H1 (cell line): ENCODE measurements at regions not wholly inside any gene's neighbourhood (a gene's known extent, or its start where the extent isn't known, plus 50 kb on each side); places are given as distances from the start of the nearest gene placed in this dataset.

ENCODE experiments used
- CTCF ChIA-PET: fragments of 300-600 bp; sonication (Branson Sonifier 250); formaldehyde crosslinking; loops from one replicate; lab custom pipeline; 2021; ENCODE audit not compliant: partially characterized antibody; lab: Charles Lee
- POLR2A ChIA-PET: fragments of 300-600 bp; sonication (Branson Sonifier 250); formaldehyde crosslinking; loops from one replicate; lab custom pipeline; 2021; ENCODE audit warnings: inconsistent platforms; ENCODE audit not compliant: partially characterized antibody; lab: Charles Lee
- DNase-seq, 2 experiments: peaks; one replicate each; pipeline versions ENCODE4 v3.0.0 to v3.0.0-alpha.2; 2010 to 2022; ENCODE audit warnings: low spot score in 2 of 2, low read depth in 1 of 2, mixed read lengths in 1 of 2
- FAIRE-seq: peaks from 2 replicates; lab custom pipeline; 2011; peaks lifted over from hg19 to GRCh38; lab: Jason Lieb, UNC
- H2AFZ ChIP-seq: 2 replicates; pipeline ENCODE4 v1.8.1; 2012; ENCODE audit warnings: low read length, inconsistent platforms
- H2AK5ac ChIP-seq: 2 replicates; pipeline ENCODE4 v1.6.1; 2013; ENCODE audit warnings: low read depth, low read length
- H2BK120ac ChIP-seq: replicated peaks from 2 replicates; pipeline ENCODE3; 2013; ENCODE audit warnings: low read depth, low read length, inconsistent platforms
- H2BK12ac ChIP-seq: 2 replicates; pipeline ENCODE4 v1.6.1; 2013; ENCODE audit warnings: low read depth, low read length
- H2BK15ac ChIP-seq: 2 replicates; pipeline ENCODE4 v1.6.1; 2013; ENCODE audit warnings: low read length
- H2BK20ac ChIP-seq: 2 replicates; pipeline ENCODE4 v1.6.1; 2013; ENCODE audit warnings: low read length
- H2BK5ac ChIP-seq: 2 replicates; pipeline ENCODE4 v1.6.1; 2013; ENCODE audit warnings: low read depth, low read length
- H3K14ac ChIP-seq: 2 replicates; pipeline ENCODE4 v1.6.1; 2013; ENCODE audit warnings: inconsistent platforms; ENCODE audit not compliant: insufficient read length
- H3K18ac ChIP-seq: 2 replicates; pipeline ENCODE4 v1.6.1; 2013; ENCODE audit warnings: low read length; ENCODE audit errors: extremely low read depth
- H3K23ac ChIP-seq: 2 replicates; pipeline ENCODE4 v1.6.1; 2013; ENCODE audit warnings: inconsistent platforms; ENCODE audit not compliant: insufficient read length
- H3K23me2 ChIP-seq: 2 replicates; pipeline ENCODE4 v1.6.1; 2013; ENCODE audit warnings: low read depth, low read length
- H3K27ac ChIP-seq: 2 replicates; pipeline ENCODE4 v1.6.1; 2011; ENCODE audit warnings: low read depth, low read length, inconsistent platforms
- H3K27me3 ChIP-seq, 4 experiments: replicated peaks in 1 of 4; 1 replicate in 1 of 4; 2 replicates in 3 of 4; pipeline versions ENCODE4 v1.6.1 to v1.8.1; 2011 to 2013; ENCODE audit warnings: low read length in 3 of 4, mild to moderate bottlenecking in 3 of 4, inconsistent platforms in 2 of 4, mixed read lengths in 2 of 4, moderate library complexity in 1 of 4; ENCODE audit not compliant: control insufficient read depth in 3 of 4, insufficient read depth in 3 of 4; ENCODE audit errors: extremely low read depth in 1 of 4
- H3K36me3 ChIP-seq, 4 experiments: 2 replicates each; pipeline versions ENCODE4 v1.6.1 to v1.8.1; 2011 to 2013; ENCODE audit warnings: mild to moderate bottlenecking in 4 of 4, low read length in 3 of 4, moderate library complexity in 2 of 4, control low read depth in 1 of 4, inconsistent platforms in 1 of 4; ENCODE audit not compliant: insufficient read depth in 4 of 4, control insufficient read depth in 2 of 4
- H3K4ac ChIP-seq: replicated peaks from 2 replicates; pipeline ENCODE3; 2013; ENCODE audit warnings: low read length, low read depth, mixed read lengths, inconsistent platforms; ENCODE audit not compliant: insufficient read length
- H3K4me1 ChIP-seq, 4 experiments: replicated peaks in 1 of 4; 1 replicate in 1 of 4; 2 replicates in 3 of 4; pipeline versions ENCODE4 v1.6.1 to v1.8.1; 2011 to 2013; ENCODE audit warnings: low read length in 3 of 4, inconsistent platforms in 2 of 4, mixed read lengths in 1 of 4; ENCODE audit not compliant: insufficient read depth in 4 of 4, control insufficient read depth in 3 of 4
- H3K4me2 ChIP-seq, 2 experiments: 2 replicates each; pipeline versions ENCODE4 v1.6.1 to v1.8.1; 2011 to 2013; ENCODE audit warnings: low read depth in 2 of 2, low read length in 2 of 2, control low read depth in 1 of 2, inconsistent platforms in 1 of 2, mild to moderate bottlenecking in 1 of 2; ENCODE audit not compliant: insufficient read depth in 1 of 2
- H3K4me3 ChIP-seq, 4 experiments: fragments of 200-600, 300-600 bp in 1 of 4; sonication (generic), shearing (Covaris generic), sonication (Bioruptor Twin) in 1 of 4; 2 replicates each; pipeline versions ENCODE4 v1.5.1 to v1.8.1; 2011 to 2016; ENCODE audit warnings: low read length in 4 of 4, low read depth in 3 of 4, control low read depth in 2 of 4, inconsistent platforms in 2 of 4, mild to moderate bottlenecking in 2 of 4, mixed read lengths in 1 of 4, moderate library complexity in 1 of 4; ENCODE audit not compliant: insufficient read depth in 2 of 4; ENCODE audit errors: extremely low read depth in 1 of 4
- H3K56ac ChIP-seq: replicated peaks from 2 replicates; pipeline ENCODE3; 2013; ENCODE audit warnings: low read depth, mild to moderate bottlenecking, mixed read lengths, low read length, inconsistent platforms; ENCODE audit not compliant: insufficient read length
- H3K79me1 ChIP-seq: 2 replicates; pipeline ENCODE4 v1.6.1; 2013; ENCODE audit warnings: low read depth, low read length, control low read depth
- H3K79me2 ChIP-seq, 2 experiments: 2 replicates each; pipeline versions ENCODE4 v1.6.1 to v1.8.1; 2012 to 2013; ENCODE audit warnings: low read length in 2 of 2, mild to moderate bottlenecking in 2 of 2, inconsistent platforms in 1 of 2; ENCODE audit not compliant: insufficient read depth in 2 of 2, control insufficient read depth in 1 of 2
- H3K9ac ChIP-seq, 4 experiments: replicated peaks in 1 of 4; 1 replicate in 1 of 4; 2 replicates in 3 of 4; pipeline versions ENCODE4 v1.6.1 to v1.8.1; 2011 to 2013; ENCODE audit warnings: low read depth in 3 of 4, low read length in 3 of 4, control low read depth in 2 of 4, mild to moderate bottlenecking in 2 of 4, moderate library complexity in 2 of 4, inconsistent platforms in 1 of 4; ENCODE audit errors: extremely low read depth in 1 of 4
- H3K9me3 ChIP-seq, 2 experiments: 2 replicates each; pipeline versions ENCODE4 v1.6.1 to v1.8.1; 2012 to 2013; ENCODE audit warnings: mild to moderate bottlenecking in 2 of 2, moderate library complexity in 2 of 2, control low read depth in 1 of 2, inconsistent platforms in 1 of 2, low read depth in 1 of 2, low read length in 1 of 2, mixed read lengths in 1 of 2; ENCODE audit not compliant: insufficient read depth in 2 of 2
- H4K20me1 ChIP-seq, 2 experiments: replicated peaks in 1 of 2; 2 replicates each; pipeline versions ENCODE3 to v1.8.1; 2011 to 2013; ENCODE audit warnings: inconsistent platforms in 2 of 2, low read length in 2 of 2, mild to moderate bottlenecking in 1 of 2; ENCODE audit not compliant: insufficient read depth in 2 of 2, control insufficient read depth in 1 of 2
- H4K5ac ChIP-seq: 2 replicates; pipeline ENCODE4 v1.6.1; 2013; ENCODE audit warnings: low read length, low read depth, mixed read lengths, inconsistent platforms; ENCODE audit not compliant: insufficient read length
- H4K8ac ChIP-seq: 2 replicates; pipeline ENCODE4 v1.8.0; 2013; ENCODE audit warnings: mild to moderate bottlenecking, moderate library complexity, low read length, inconsistent platforms; ENCODE audit not compliant: insufficient read depth; ENCODE audit errors: extremely low read depth
- H4K91ac ChIP-seq: replicated peaks from 2 replicates; pipeline ENCODE3; 2013; ENCODE audit warnings: low read length, mixed read lengths, inconsistent platforms; ENCODE audit not compliant: insufficient read length
- BACH1 ChIP-seq: IDR thresholded peaks from 2 replicates; pipeline ENCODE4 v1.6.1; 2012; ENCODE audit warnings: low read length, improper control_type of control experiment
- CHD2 ChIP-seq: IDR thresholded peaks from 2 replicates; pipeline ENCODE4 v1.6.1; 2012; ENCODE audit warnings: low read length, improper control_type of control experiment
- CTCF ChIP-seq, 3 experiments: IDR thresholded peaks; 1 replicate in 2 of 3; 2 replicates in 1 of 3; pipeline versions ENCODE4 v1.5.1 to v1.6.1; 2011; ENCODE audit warnings: low read length in 3 of 3, mild to moderate bottlenecking in 3 of 3, inconsistent platforms in 2 of 3, low read depth in 1 of 3, moderate library complexity in 1 of 3; ENCODE audit not compliant: insufficient read depth in 1 of 3; ENCODE audit errors: control extremely low read depth in 1 of 3
- MAFK ChIP-seq: IDR thresholded peaks from 2 replicates; pipeline ENCODE4 v1.6.1; 2012; ENCODE audit warnings: low read depth, mild to moderate bottlenecking, improper control_type of control experiment, low read length
- NRF1 ChIP-seq: IDR thresholded peaks from 2 replicates; pipeline ENCODE4 v1.6.1; 2011; ENCODE audit warnings: mild to moderate bottlenecking, low read depth, low read length, improper control_type of control experiment
- POU5F1 ChIP-seq: IDR thresholded peaks from 2 replicates; pipeline ENCODE4 v1.6.1; 2011; ENCODE audit warnings: low read depth, mild to moderate bottlenecking, low read length, moderate library complexity
- RBBP5 ChIP-seq: IDR thresholded peaks from 2 replicates; pipeline ENCODE4 v1.7.1; 2012; ENCODE audit warnings: low read depth, mild to moderate bottlenecking, inconsistent platforms, low read length, moderate library complexity, borderline replicate concordance
- SIN3A ChIP-seq, 2 experiments: IDR thresholded peaks in 1 of 2; conservative IDR thresholded peaks in 1 of 2; 2 replicates each; pipeline ENCODE4 v1.6.1; 2011 to 2012; ENCODE audit warnings: low read length in 2 of 2, improper control_type of control experiment in 1 of 2, low read depth in 1 of 2, mild to moderate bottlenecking in 1 of 2
- TCF12 ChIP-seq: IDR thresholded peaks from 2 replicates; pipeline ENCODE4 v1.6.1; 2011; ENCODE audit warnings: low read depth, mild to moderate bottlenecking, low read length
- WGBS, 2 experiments: shearing (Covaris generic) in 1 of 2; methylation state at CpG; one replicate each; pipeline versions ENCODE4 v1.1.6 to v1.1.7; 2013 to 2015; ENCODE audit warnings: low lambda C conversion rate in 2 of 2, mixed read lengths in 2 of 2, inconsistent platforms in 1 of 2, low coverage in 1 of 2, missing lambda C conversion rate in 1 of 2; ENCODE audit not compliant: insufficient replicate concordance in 2 of 2, insufficient coverage in 1 of 2, insufficient read length in 1 of 2; ENCODE audit errors: extremely low coverage in 1 of 2, missing lambda C conversion rate in 1 of 2; 5-methylcytosine and 5-hydroxymethylcytosine counted together

DNA sequence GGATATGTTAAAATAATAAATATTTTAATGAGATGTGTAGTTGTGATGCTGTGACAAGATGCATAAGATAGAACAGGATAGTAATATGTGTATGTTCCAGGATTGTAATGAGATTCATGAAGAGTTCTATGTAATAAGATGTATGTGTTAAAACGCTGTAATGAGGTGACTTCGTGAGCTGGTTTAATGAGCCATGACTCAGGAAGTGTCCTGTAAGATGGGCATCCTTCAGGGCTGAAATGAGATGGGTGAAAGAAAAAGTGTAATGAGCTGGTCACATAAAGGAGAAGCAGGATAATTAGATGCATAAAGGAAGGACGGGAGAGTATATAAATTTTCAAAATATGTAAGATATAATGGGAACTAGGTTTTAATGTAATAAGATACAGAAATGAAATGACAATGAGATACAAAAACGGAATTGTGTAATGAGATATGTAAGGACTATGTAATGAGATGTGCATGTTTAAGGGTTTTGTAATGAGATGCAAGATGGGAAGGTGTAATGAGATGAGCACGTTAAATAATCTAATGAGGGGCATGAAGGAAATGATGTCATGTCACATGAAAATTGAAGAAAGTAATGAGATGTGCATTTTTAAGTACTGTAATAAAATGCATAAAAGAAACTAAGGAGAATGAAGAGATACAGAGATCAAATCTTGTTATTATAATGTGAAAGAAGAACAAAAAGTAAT lies 524.8 kb upstream of the STXBP6 start:
- no peak overlapping the region for H3K56ac ChIP-seq
- H3K4me2 ChIP-seq, result no peak overlapping the region
- CTCF ChIA-PET, result no interaction called here
- TF ChIP-seq NRF1, result no peak
- TF ChIP-seq CTCF (IDR thresholded peaks at IDR 0.05; ENCODE audit: control extremely low read depth in 1 of 3, insufficient read depth in 1 of 3, low read depth in 1 of 3, low read length in 3 of 3), result no peak
- TF ChIP-seq BACH1, result no peak
- TF ChIP-seq POU5F1, result no peak
- TF ChIP-seq RBBP5, result no peak
- no peak for TF ChIP-seq CHD2
- no peak for TF ChIP-seq SIN3A (conservative IDR thresholded peaks at IDR 0.05 in 1 of 2, IDR thresholded peaks at IDR 0.05 in 1 of 2; ENCODE audit: low read depth in 1 of 2, low read length in 2 of 2)
- no peak for TF ChIP-seq TCF12
- TF ChIP-seq MAFK, result no peak
- TF ChIP-seq, all 59 proteins: peak for 0
- no peak overlapping the region for H2BK120ac ChIP-seq
- H2BK5ac ChIP-seq, result no peak overlapping the region
- H3K4me3 ChIP-seq, result no peak overlapping the region
- no peak overlapping the region for H3K23ac ChIP-seq
- H2AFZ ChIP-seq, result no peak overlapping the region
- H3K36me3 ChIP-seq, result no peaks in the 10 kb centered on the region
- DNase-seq (no peak), FAIRE-seq (no peak)
- H3K14ac ChIP-seq, result no peak overlapping the region
- POLR2A ChIA-PET, result no interaction called here
- WGBS, 2 experiments, result 94 to 100% methylated on average over 1 to 5 of the region's 5 CpGs
- H4K5ac ChIP-seq, result no peak overlapping the region
- no peaks in the 10 kb centered on the region for H3K9me3 ChIP-seq
- no peak overlapping the region for H2AK5ac ChIP-seq
- no peak overlapping the region for H4K91ac ChIP-seq
- H4K8ac ChIP-seq, result no peak overlapping the region
- H3K79me1 ChIP-seq, result no peaks in the 10 kb centered on the region
- no peaks in the 10 kb centered on the region for H3K79me2 ChIP-seq
- H3K9ac ChIP-seq, result no peak overlapping the region
- H2BK15ac ChIP-seq, result no peak overlapping the region
- no peaks in the 10 kb centered on the region for H3K23me2 ChIP-seq
- no peak overlapping the region for H3K27ac ChIP-seq
- H3K27me3 ChIP-seq, result no peaks in the 10 kb centered on the region
- peaks cover 0 to 6% (median 0%) of the 10 kb centered on the region in 4 experiments; a peak in 3 of 7 replicates for H3K4me1 ChIP-seq
- H2BK20ac ChIP-seq, result no peak overlapping the region
- H2BK12ac ChIP-seq, result no peak overlapping the region
- H3K18ac ChIP-seq, result no peak overlapping the region
- no peak overlapping the region for H3K4ac ChIP-seq
- no peaks in the 10 kb centered on the region for H4K20me1 ChIP-seq
